Dermis microvascular lymphatic vessel endothelial cell (primary cell): ENCODE measurements at regions not wholly inside any gene's neighbourhood (a gene's known extent, or its start where the extent isn't known, plus 50 kb on each side); places are given as distances from the start of the nearest gene placed in this dataset.
A peak's percentile ranks its signal among the peaks of the same experiment; 100 is the strongest.

Source experiments
- DNase-seq, 2 donors: peaks; one replicate each; pipeline versions ENCODE4 v3.0.0 to v3.0.0-alpha.2; 2010; ENCODE audit warnings: low read depth in 2 of 2

DNA sequence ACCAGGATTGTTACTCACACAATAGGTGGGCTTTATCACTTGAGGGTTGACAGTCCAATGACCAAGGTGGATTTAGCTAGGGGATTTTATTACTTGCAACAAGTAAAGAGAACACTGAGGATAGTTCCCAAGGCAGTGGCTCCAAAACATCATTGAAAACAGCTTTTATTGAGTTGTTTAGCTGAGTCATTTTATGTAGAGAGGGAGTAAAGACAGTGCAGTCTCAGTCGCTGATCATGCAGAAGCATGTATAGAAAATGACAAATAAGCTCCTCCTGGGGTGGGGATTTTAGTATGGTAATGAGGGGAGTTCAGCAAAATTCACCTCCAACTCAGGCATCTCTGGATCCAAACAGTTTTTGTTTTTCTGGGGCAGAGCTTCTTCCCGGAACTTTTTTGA is 163.0 kb upstream of the CCDC179 start:
- no peak for DNase-seq

DNA sequence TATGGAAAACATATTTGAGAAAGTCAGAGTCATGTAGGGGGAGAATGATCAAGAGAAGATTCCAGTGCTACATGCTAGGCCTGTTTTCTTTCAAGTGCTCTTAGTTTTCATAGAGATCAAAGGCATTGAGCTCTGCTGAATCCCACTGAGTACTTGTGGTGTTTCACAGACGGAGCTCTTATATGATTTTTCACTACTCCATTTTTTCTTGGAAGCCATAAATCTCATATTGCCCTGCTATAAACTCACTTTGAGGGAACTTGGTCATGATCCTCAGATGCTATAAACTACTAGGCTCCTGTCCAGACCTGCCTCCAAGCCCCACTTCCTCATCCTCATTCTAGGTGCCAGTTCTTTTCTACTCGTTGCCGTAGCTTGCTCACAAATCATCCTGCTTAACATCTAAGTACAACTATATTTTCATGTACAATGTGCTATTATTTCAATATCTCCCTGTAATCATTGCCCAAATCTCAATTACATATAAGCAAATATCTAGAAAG is 180.8 kb upstream of the CCDC179 start:
- DNase-seq = no peak

DNA sequence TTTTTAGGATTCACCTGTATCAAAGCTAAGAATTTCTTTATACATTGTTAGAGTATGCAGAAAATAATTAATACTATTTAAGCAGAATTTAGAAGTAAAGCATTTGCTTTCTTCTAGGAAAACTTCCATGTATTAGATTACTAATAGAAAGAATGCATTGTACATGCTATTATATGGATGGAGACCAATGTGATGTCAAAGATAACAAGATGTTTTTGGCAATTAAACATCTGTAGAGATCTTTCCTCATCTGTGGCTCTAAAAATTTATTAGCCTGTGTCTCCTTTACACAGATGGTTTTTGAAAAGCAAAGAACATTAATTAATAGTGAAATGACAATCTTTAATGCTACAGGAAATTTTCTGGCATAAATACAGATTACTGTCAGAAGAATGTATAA is 198.4 kb upstream of the CCDC179 start:
- no peak for DNase-seq

DNA sequence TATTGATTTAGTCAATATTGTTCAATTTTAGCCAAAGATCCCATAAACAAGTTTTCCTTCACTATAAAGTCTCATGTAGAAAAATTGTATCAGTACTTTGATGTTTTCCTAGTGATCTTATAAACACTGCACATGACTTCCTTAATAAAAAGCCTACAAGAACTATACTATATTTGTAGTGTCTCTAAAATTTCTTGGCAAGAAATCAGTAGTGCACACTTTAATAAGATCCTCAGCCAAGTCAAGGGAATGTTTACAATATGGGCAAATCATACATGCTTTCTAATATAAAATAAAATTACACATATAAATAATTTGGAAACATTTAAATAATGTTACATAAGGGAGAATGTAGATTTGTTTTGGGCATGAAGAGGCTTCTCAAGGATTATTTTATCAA is 203.0 kb upstream of the CCDC179 start:
- DNase-seq = no peak

DNA sequence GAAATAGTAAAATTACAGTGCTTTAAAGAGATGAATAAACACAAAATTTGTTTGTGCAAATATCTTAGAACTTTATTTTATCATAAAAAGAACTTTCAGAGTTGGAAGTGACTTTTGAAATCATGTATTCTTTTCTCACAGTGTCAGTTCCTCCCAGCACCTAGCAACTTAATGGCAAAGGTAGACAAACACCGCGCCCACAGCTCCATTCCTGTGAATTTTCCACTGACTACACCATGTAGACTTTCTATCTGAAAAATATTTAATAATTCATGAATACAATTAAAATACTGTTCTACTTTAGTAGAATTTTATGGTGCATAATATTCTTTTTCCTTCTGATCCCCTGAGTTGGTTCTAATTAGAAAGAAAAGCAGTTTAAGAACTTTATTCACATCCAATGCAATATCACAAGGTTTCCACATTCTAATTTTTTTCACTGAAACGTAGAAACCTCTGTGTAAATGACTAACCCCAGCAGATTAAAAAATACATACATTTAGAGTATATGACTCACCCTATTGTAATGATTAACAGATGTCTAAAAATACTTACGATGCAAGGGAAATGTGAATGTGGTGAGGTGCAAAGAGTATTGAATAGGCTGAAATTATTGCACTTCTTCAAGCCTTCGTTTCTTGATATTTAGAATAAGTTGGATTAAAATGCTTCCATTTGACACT is 218.2 kb upstream of the CCDC179 start:
- DNase-seq = no peak

DNA sequence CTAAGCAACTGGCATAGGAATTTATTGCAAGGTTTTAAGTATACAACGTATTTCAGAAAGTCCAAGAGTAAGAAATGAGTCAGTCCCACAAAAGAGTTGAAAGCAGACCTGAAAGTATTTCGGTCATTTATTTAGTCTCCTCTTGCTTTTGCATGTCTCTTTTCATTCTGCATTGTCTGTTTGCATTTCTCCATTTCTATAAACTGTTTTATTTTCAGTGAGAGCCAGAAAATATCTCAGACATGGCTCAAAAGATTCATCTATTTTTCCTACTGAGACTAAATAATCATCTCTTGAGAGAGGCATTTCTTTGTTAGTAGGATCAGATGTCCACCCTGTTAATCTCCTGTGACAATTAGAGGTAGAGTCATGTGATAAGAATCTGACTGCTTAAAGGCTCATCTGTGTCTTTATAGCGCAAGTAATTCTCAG is 219.1 kb upstream of the CCDC179 start:
- no peak for DNase-seq

GRCh38 chr11:23087407-23087806 is 227.1 kb upstream of the CCDC179 start:
- no peak for DNase-seq

GRCh38 chr11:23090659-23091058 is 230.4 kb upstream of the CCDC179 start:
- no peak for DNase-seq

GRCh38 chr11:23095650-23096189 is 235.4 kb upstream of the CCDC179 start:
- no peak for DNase-seq

- DNase-seq = no peak
Measured at GRCh38 chr11:23097891-23098290, 237.6 kb upstream of the CCDC179 start.

GRCh38 chr11:23099256-23099655 is 239.0 kb upstream of the CCDC179 start:
- no peak for DNase-seq

DNA sequence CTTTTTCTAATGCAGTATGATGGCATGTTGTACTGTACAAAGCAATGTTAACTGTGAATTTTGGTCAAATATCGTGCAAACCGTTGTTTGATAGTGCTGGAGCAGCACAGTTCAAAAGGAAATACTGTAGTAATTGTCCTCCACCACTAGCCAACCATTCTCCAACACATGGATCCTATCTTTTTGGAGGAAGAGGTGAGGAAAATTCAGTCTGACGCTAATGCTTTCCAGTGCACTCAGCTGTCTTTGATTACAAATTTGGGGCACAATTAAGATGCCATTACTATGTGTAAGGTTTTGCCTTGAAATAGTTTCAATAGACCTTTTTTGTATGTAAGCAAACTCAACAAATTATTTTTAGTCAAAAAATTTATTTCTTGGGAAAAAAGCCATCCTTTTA is 240.5 kb upstream of the CCDC179 start:
- DNase-seq = no peak

DNA sequence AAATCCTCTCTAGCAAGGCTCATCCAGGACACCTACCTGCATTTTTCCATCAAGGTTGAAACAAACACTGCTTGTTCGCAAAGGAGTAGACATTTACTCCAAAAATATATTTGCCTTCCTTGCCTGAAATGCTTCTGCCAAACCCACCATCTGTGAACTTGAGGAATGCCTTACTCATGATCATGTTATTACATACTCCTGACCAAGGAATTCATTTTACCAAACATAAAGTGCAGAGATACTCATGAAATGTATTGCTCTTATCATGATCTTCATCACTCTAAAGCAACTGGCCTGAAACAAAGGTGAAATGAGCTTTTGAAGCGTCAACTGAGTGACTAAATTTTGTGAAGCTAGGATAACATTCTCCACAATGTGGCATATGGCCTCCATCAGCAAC is 243.1 kb upstream of the CCDC179 start:
- no peak for DNase-seq

GRCh38 chr11:23111527-23111926 is 251.3 kb upstream of the CCDC179 start:
- DNase-seq = no peak

- DNase-seq = no peak
Measured at GRCh38 chr11:23112390-23112789, 252.1 kb upstream of the CCDC179 start.

GRCh38 chr11:23112987-23113886 is 253.0 kb upstream of the CCDC179 start:
- DNase-seq = peak; percentile 47 to 66

GRCh38 chr11:23113887-23114216 is 253.6 kb upstream of the CCDC179 start:
- DNase-seq = no peak

- peak in 1 of 2 donors; percentile 55 for DNase-seq
Measured at GRCh38 chr11:23123753-23124152, 263.5 kb upstream of the CCDC179 start.

DNA sequence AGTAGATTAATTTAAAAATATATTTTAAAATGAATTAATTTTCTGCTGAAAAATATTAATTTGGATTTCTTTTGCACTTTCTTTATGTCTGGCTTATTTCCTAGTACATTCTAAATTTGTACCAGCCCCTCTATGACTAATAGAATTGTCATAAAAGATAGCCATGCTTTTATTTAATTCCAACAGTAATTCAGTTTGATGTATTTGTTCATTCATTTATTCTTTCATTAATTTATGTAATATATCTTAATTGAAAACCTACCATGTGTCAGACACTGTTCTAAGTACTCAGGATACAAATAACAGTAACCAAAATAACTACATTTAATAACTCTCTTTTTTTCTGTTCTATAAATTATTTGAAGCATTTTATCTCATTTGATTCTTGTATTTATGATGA is 264.0 kb upstream of the CCDC179 start:
- DNase-seq = no peak

GRCh38 chr11:23124996-23125395 is 264.7 kb upstream of the CCDC179 start:
- peak in 1 of 2 donors; percentile 1 for DNase-seq

- no peak for DNase-seq
Measured at GRCh38 chr11:23127706-23128105, 267.4 kb upstream of the CCDC179 start.

- DNase-seq = no peak
Measured at GRCh38 chr11:23134627-23135026, 274.4 kb upstream of the CCDC179 start.

DNA sequence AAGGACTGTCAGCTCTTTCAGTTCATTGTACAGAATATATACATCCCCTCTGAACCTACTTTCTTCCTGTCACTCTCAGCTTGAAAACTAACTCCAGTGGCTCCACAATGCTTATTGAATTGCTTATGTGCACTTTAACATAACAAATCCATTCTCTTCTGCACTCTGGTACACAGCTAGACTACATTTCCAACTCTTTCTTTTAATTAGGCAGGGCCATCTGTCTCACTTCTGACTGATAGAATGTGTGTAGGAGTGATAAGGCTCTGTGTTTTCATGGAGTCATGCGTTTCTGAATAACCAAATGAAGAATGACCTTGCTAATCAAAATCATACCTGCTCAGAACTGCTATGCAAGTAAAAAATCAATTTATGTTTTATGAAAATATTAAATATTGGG is 278.5 kb upstream of the CCDC179 start:
- DNase-seq = no peak
